Endothelial cell of hepatic sinusoid (primary cell): ENCODE measurements at regions not wholly inside any gene's neighbourhood (a gene's known extent, or its start where the extent isn't known, plus 50 kb on each side); places are given as distances from the start of the nearest gene placed in this dataset.

ENCODE experiments used
- in situ Hi-C: cut with HindIII; loops from 2 replicates; pipeline ENCODE4 v1.10.0; 2017; ENCODE audit warnings: low sequenced_read_pairs

DNA sequence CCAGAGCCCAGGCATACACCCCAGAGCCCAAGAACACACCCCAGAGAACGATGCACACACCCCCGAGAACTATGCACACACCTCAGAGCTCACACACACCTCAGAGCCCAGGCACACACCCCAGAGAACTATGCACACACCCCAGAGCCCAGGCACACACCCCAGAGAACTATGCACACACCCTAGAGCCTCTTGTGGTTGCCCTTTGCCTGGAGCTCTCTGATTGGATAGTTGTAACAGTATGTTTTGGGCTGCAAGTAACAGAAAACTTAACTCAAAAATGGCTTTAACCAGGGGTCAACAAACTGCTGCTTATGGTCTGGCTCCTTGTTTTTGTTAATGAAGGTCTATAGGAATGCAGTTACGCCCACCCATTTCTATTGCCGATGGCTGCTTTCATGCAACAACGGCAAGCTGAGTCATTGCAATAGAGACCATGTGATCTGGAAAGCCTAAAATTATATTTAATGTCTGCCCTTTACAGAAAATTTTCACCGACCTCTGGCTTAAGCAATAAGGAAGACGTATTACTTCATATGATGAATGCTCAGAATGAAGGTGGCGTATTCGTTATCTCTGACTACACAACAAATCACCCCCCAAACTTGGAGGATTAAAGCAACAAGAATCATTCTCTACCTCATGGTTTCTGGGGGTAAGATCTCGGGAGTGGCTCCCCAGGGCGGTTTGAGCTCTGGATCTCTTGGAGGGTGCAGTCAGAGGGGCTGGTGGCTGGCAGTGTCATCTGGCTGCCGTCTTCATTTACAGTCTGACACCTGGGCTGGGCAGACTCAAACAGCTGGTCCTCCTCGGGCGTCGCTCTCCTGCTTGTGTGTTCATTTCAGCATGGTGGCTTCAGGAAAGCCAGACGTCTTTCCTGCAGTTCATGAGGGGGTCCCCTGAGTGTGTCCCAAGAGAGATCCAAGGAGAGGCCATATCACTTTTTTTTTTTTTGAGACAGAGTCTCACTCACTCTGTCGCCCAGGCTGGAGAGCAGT is 66.3 kb upstream of the NCOR2 start:
- in situ Hi-C loops: no loop called here

DNA sequence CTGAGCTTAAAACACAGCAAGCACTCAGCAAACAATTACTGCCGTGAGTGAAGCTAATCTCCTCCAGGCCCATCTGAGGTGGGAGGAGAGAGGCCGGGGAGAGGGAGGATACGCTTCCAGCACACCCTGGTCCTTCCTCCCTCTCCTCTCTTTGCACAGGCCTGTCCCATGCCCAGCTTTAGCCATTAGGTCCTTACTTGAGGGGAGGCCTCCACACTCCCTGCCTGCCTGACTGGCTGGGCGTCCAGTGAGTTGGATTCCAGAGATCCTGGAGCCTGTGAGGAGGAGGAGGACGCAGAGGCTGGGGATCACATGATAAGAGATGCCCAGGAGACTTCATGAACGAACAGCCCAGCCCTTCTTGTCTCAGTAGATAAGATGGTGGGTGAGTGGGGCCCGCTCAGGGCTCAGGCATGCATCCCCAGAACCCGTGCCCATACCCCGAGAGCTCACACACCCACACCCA is 65.1 kb upstream of the NCOR2 start:
- in situ Hi-C loops: no loop called here

DNA sequence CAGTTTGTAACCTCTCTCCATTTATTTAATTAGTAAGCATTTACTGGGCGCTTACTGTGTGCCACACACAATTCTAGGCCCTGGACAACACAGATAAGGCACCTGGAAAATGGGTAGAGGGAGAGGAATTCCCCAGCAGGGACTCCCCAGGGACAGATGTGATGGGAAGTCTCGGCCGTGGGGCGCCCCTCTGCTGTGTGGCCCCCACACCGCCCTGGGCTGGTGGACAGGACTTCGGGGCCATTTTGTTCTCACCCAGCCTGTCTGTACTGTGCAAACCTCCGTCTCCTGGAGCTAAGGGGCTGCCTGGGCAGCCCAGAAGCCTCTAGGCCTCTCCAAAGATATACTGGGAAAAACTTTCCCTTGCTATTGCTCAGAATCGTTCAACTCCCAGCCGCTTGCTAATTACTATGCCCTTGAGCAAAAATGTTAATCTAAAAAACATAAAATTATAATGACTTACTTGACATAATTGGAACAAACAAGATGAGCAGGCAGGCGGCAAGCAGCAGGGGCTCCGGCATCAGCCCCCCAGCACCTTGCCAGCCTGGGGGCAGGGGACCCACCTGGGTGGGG is 64.4 kb upstream of the NCOR2 start:
- in situ Hi-C loops: no loop called here

DNA sequence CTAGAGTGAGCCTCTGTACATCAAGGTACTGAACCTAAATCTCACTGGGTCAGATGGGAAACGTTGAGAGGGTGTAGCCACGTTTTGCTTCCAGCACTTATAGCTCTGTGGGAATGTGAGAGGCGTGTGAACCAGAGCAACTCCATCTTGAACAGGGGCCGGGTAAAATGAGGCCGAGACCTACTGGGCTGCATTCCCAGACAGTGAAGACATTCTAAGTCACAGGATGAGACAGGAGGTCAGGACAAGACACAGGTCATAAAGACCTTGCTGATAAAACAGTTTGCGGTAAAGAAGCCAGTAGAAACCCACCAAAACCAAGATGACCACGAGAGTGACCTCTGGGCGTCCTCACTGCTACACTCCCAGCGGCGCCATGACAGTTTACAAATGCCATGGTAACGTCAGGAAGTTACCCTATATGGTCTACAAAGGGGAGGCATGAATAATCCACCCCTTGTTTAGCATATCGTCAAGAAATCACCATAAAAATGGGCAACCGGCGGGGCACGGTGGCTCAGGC is 63.4 kb upstream of the NCOR2 start:
- in situ Hi-C loops: no loop called here

DNA sequence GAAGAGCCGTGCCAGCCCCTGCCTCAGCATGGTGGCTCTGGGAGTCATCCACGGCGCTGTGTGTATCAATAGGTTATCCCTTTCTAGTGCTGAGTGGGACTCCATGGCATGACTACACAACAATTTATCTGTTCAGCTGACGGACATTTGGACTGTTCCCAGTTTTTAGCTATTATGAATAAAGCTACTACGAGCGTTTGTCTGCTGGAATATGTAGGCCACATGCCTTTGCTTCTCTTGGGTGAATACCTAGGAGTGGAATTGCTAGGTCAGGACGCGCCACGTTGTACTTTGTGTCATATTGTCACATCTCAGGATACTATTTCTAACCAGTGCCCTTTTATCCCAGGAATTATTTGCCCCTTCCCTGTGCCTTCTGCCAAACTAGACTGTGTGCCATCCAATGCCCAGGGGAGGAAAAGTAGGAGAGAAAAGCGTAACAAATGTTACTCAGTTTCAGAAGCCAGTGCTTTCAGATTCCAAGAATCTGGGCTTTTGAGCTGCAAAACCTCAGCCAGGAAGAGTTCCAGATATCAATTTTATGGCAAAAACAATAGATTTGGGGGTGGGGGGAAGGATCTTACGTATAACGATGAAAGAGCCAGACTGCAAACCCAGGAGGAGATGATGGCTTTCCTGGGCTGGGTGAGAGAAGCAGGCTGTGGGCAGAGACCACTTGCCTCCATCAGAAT is 62.5 kb upstream of the NCOR2 start:
- in situ Hi-C loops: no loop called here

DNA sequence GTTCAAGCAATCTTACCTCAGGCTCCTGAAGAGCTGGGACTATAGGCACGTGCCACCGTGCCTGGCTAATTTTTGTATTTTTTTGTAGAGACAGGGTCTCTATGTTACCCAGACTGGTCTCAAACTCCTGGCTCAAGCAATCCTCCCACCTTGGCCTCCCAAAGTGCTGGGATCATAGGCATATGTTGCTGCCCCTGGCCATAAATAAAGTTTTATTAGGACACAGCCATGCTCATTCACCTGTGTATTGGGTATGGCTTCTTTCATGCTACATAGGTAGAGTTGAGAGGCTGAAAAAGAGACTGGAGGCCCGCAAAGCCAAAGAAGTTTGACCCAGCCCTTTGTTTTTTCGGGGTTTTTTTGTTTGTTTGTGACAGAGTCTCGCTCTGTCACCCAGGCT is 61.7 kb upstream of the NCOR2 start:
- in situ Hi-C loops: no loop called here

DNA sequence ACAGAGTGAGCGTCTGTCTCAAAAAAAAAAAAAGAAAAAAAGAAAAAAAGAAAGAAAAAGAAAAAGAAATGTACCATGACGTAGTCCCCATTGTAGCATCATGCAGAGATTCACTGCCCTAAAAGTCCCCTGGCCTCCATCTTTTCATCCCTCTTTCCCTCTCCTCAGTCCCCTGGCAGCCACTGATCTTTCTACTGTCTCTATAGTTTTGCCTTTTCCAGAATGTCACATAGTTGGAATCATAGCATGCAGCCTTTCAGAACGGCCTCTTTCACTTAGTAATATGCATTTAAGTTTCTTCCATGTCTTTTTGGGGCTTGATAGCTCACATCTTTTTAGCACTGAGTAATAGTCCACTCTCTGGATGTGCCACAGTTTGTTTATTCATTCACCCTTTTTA is 60.5 kb upstream of the NCOR2 start:
- in situ Hi-C loops: no loop called here

DNA sequence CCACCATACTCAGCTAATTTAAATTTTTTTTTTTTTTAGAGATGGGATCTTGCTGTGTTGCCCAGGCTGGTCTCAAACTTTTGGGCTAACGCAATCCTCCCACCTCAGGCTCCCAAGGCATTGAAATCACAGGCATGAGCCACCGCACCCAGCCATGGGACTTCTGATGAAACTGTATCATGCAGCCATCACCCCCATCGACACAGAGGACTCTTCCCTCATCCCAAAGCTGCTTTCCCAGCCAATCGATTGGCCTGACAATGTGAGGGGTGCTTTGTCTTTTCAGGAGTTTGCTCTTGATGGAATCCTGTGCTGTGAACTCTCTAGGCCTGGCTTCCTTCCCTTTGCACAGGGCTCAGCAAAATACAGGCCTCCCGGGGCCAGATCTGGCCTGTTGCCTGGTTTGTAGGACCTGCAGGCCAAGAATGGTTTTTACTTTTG is 59.6 kb upstream of the NCOR2 start:
- in situ Hi-C loops: no loop called here

DNA sequence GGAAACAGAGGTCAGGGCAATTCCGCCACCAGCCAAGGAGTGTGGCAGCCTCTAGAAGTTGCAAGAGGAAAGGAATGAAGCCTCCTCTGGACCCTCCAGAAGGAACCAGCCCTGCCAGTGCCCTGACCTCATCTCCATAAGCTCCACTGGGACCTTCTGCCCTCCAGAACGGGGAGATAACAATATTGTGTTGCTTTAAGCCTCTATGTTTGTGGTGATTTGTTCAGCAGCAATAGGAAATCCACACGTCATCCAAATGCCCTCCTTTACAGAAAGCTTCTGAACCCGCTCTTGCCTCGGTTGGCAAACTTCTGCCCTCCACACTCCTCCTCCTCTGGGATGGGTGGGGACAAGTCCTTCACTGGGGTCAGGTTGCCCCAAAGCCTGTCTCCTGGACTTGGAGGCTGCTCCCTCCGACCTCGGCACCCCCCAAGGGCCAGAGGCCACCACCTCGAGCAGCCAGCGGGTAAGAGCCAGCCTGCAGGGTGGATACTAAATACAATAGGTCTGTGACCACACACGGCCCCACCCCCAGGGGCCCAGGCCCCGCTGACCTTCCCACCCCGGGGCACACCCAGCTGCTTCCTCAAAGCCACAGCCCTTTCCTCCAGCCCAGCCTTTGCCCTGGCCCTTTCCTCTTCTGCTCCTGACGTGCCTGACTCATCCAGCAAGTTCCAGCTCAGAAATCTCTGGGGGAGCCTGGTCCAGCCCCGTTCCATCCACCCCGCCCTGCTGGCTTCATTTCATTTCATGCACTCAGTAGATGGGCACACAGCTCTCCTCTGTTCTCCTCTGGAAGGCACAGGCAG is 58.7 kb upstream of the NCOR2 start:
- in situ Hi-C loops: no loop called here

DNA sequence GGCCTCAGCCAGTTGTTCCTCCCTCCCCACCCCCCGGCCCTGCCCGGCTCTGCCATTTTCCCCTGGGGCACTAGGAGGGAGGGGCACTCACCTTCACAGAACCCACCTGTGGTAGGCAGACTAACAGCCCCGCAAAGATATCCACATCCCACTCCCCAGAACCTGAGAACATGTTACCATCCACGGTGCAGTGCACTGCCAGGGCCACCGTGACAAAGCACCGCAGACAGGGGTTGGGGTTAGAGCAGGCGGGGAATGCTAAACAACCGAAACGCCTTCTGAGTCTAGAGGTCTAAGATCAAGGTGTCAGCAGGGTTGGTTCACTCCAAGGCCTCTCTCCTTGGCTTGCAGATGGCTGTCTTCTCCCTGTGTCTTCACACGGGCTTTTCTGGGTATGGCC is 57.4 kb upstream of the NCOR2 start:
- in situ Hi-C loops: no loop called here

DNA sequence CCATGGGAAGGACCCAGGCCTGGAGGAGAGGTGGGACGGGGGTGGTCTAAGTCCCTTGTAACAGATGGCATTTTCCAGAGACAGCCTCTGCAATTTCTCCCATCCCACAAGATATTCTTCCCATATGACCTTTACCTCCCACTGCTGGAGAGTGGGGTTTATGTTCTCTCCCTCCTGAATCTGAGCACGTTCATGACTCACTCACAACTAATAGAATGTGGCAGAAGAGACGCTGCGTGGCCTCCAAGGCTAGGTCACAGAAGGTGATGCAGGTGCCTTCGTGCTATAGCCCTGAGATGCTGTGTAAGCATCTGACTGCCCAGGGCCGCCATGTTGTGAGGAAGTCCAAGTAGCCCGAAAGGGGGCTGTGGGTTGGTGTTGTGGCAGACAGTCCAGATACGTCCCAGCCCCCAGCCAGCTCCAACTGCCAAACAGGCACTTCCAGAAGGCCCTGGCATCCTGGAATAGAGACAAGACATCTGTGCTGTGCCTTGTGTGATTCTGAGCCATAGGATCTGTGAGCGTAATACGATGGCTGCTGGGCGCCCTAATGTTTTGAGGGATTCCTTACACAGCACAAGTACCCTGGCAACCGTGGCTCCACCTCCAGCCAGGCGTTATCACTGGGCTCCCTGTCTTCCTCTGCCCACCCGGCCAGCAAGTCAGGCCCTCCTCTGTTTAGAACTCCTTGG is 56.1 kb upstream of the NCOR2 start:
- in situ Hi-C loops: no loop called here

DNA sequence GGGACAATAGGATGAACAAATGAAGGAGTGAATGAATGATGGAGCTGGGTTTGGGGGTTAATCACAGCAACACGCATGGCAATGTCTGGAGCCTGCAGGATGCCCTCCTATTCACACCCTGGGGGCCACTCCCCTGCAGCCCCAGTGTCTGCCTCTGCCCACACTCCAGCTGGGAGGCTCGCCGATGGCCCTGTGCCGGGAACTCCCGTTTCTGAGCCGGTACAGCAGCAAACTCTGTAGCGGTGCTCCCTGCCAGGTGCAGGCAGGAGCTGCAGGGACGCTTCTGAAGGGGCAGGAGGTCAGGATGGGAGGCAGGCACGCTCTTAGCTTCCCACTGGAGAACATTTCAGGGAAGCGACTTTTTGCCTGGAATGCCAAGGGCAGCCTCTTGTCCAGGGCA is 55.4 kb upstream of the NCOR2 start:
- in situ Hi-C loops: no loop called here

DNA sequence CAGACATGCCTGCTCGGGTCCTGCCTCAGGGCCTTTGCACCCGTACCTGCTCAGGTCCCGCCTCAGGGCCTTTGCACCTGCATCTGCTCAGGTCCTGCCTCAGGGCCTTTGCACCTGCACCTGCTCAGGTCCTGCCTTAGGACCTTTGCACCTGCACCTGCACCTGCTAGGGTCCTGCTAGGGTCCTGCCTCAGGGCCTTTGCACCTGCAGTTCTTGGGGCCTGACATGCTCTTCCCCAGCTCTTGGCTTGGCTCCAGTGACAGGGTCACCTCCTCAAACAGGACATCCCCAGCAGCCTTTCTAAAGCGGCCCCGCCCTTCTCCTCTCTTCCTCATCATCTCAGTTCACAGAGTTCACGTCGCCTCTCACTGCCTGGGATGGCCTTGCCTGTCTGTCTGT is 54.9 kb upstream of the NCOR2 start:
- in situ Hi-C loops: no loop called here

DNA sequence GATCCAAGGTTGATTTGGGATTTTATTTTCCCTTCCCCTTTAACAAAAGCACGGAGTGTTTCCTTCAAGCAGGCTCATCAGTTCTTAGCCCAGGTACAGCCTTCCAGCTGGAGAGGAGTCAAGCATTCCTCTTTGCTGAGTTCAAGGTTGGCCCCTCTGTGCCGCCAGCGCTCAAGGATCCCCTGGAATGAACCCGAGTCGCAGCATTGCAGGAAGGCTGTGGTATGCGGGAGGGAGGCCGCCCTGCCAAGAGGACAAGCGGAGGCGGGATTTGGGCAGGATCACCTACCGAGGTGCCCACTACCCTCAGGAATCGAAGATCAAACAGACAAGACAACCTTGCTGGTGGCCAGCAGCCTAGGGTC is 53.9 kb upstream of the NCOR2 start:
- in situ Hi-C loops: no loop called here

DNA sequence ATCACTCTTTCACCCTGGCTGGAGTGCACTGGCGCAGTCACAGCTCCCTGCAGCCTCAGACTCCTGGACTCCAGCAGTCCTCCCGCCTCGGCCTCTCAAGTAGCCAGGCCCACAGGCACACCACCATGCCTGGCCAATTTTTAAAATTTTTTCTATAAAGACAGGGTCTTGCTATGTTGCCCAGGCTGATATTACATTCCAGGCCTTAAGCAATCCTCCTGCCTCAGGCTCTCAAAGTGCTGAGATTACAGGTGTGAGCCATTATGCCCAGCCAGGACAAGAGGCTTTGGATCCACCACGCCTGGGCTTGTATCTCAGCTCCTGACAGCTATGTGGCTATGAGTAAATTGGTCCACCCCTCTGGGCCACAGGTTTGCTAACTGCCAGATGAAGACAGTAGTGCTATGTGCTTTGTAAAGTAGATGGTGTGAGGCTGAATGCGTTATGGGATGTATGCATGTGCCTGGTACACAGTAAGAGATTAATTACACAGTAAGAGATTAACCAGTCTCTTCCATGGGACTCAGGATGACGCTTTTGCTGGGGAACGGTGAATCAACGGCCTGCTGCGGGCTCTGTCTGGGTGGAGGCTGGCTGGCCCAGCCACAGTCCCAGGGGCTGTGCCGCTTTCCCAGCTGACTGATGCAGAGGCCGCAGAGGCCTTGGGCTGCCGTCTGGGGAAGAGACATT is 53.3 kb upstream of the NCOR2 start:
- in situ Hi-C loops: no loop called here

DNA sequence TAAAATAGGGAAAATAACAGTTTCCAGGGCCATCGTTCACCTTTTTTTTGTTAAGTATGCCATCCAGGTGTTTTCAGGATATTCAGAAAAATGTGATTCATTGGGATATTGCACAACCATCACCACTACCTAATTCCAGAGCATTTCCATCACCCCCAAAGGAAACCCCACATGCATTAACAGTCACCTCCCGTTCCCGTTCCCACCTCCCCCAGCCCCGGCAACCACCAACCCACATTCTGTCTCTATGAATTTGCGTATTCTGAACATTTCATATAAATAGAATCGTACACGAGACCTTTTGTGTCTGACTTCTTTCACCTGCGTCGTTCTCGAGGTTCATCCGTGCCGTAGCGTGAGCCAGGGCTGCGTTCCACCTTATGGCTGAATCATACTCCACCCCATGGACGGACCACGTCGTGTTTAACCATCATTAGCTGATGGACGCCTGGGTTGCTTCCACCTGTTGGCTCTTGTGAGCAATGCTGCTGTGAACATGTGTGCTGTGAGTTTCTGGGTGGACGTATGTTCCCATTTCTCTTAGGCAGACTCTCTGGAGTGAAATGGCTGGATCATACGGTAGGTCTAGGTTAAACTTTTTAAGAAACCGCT is 51.0 kb upstream of the NCOR2 start:
- in situ Hi-C loops: no loop called here

DNA sequence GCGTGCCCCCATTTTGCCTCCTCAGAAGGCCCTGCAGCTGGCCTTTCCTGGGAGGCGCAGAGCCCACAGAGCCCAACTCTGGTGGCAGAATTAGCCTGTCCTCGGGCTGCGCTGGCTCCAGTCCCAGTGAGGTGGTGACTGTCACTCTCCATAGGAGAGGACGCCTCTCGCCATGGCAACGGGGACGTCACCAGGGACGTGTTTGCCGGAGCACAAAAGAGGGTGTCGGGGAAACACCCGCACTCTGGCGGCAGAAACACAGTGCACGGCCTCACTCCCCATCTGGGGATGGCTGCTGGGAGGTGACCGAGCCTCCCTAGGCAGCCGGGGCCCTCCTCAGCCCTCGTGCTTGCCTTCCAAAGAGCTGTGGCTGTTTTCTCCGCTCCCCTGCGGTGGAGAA is 50.2 kb upstream of the NCOR2 start:
- in situ Hi-C loops: no loop called here
